Right lobe of liver (tissue), 4 donors: ENCODE measurements at regions not wholly inside any gene's neighbourhood (a gene's known extent, or its start where the extent isn't known, plus 50 kb on each side); places are given as distances from the start of the nearest gene placed in this dataset.

Experiments used
- CTCF ChIP-seq, 4 donors: fragments of 200-600 bp in 3 of 4; fragments of 450-650 bp in 1 of 4; IDR thresholded peaks; one replicate each; pipeline versions ENCODE4 v1.5.1 to v1.8.0; 2016 to 2022; ENCODE audit warnings: antibody characterized with exemption in 4 of 4, mild to moderate bottlenecking in 2 of 4
- POLR2A ChIP-seq: fragments of 450-650 bp; IDR thresholded peaks from one replicate; pipeline ENCODE4 v1.6.1; 2017; ENCODE audit warnings: antibody characterized with exemption, mild to moderate bottlenecking
- donor health status: DM: no; HTN: no; CAD: no.
- donor health status: DM: no; HTN: no; CAD: no.
- donor health status: DM: no; HTN: yes; CAD: no.

- no peak for TF ChIP-seq POLR2A
- TF ChIP-seq CTCF (IDR thresholded peaks at IDR 0.05): no peak
Measured at GRCh38 chr4:95714571-95714970, 125.3 kb upstream of the PDHA2 start.
